Left lung (tissue), 4 donors: ENCODE measurements at regions not wholly inside any gene's neighbourhood (a gene's known extent, or its start where the extent isn't known, plus 50 kb on each side); places are given as distances from the start of the nearest gene placed in this dataset.

ENCODE experiments used
- ATAC-seq: fragments of 200-7000 bp; cut with Tn5 transposase; one replicate; pipeline ENCODE4 v1.9.1; 2020; ENCODE audit warnings: moderate library complexity
- DNase-seq, 4 donors: peaks; one replicate each; pipeline ENCODE4 v3.0.0-alpha.2; 2013 to 2020
- H3K27ac ChIP-seq, 2 donors: fragments of 200-600 bp; sonication (generic) in 1 of 2; one replicate each; pipeline versions ENCODE4 v1.5.0 to v1.8.0; 2020 to 2021
- H3K27me3 ChIP-seq, 2 donors: fragments of 200-600 bp; sonication (generic) in 1 of 2; one replicate each; pipeline versions ENCODE4 v1.5.0 to v1.8.0; 2020 to 2021
- H3K36me3 ChIP-seq, 2 donors: fragments of 200-600 bp; sonication (generic) in 1 of 2; one replicate each; pipeline versions ENCODE4 v1.5.0 to v1.8.0; 2020 to 2021
- H3K4me1 ChIP-seq, 2 donors: fragments of 200-600 bp; one replicate each; pipeline ENCODE4 v1.8.0; 2021
- H3K4me3 ChIP-seq, 2 donors: fragments of 200-600 bp; sonication (generic) in 1 of 2; one replicate each; pipeline versions ENCODE4 v1.5.0 to v1.8.0; 2020 to 2021; ENCODE audit warnings: mild to moderate bottlenecking in 1 of 2
- H3K9me3 ChIP-seq, 2 donors: fragments of 200-600 bp; sonication (generic) in 1 of 2; one replicate each; pipeline versions ENCODE4 v1.5.0 to v1.8.0; 2020 to 2021
- CTCF ChIP-seq, 2 donors: fragments of 200-600 bp; sonication (generic) in 1 of 2; IDR thresholded peaks; one replicate each; pipeline versions ENCODE4 v1.5.0 to v1.8.0; 2021; ENCODE audit warnings: antibody characterized with exemption in 2 of 2
- intact Hi-C, 2 donors: fragments of 100-400 bp; cut with DNase I; formaldehyde crosslinking; loops; one replicate each; pipeline versions ENCODE4 v1.11.2 to v1.14.2; 2022
- donor health status: DM: no; HTN: yes; CAD: no.
- donor health status: DM: no; HTN: no; CAD: no.

GRCh38 chr15:45762726-45763125, 127.9 kb downstream of the SQOR start:
- Histone ChIP-seq H3K4me3 (no peak overlapping the region), H3K27me3 (no peaks in the 10 kb centered on the region), H3K36me3 (no peaks in the 10 kb centered on the region), H3K4me1 (no peaks in the 10 kb centered on the region), H3K9me3 (no peaks in the 10 kb centered on the region), H3K27ac (no peak overlapping the region)
- DNase-seq (no peak), ATAC-seq (no peak)
- intact Hi-C loops, result no loop called here
- no peak for TF ChIP-seq CTCF (IDR thresholded peaks at IDR 0.05)

GRCh38 chr15:45763170-45763869, 128.5 kb downstream of the SQOR start:
- Histone ChIP-seq H3K27me3 (no peaks in the 10 kb centered on the region), H3K36me3 (no peaks in the 10 kb centered on the region), H3K4me1 (no peaks in the 10 kb centered on the region), H3K9me3 (no peaks in the 10 kb centered on the region), H3K4me3 (no peak overlapping the region), H3K27ac (no peak overlapping the region)
- TF ChIP-seq CTCF (IDR thresholded peaks at IDR 0.05), result no peak
- no peak for ATAC-seq
- DNase-seq, result no peak
- intact Hi-C loops, result no loop called here

- Histone ChIP-seq H3K4me3 (no peak overlapping the region), H3K4me1 (no peaks in the 10 kb centered on the region), H3K36me3 (no peaks in the 10 kb centered on the region), H3K9me3 (no peaks in the 10 kb centered on the region), H3K27ac (no peak overlapping the region), H3K27me3 (no peaks in the 10 kb centered on the region)
- DNase-seq (no peak), ATAC-seq (no peak)
- no peak for TF ChIP-seq CTCF (IDR thresholded peaks at IDR 0.05)
- intact Hi-C loops, result no loop called here
Observed at GRCh38 chr15:45773149-45773548, 138.3 kb downstream of the SQOR start.

- Histone ChIP-seq H3K4me3 (no peak overlapping the region), H3K9me3 (no peaks in the 10 kb centered on the region), H3K4me1 (no peaks in the 10 kb centered on the region), H3K27me3 (no peaks in the 10 kb centered on the region), H3K27ac (no peak overlapping the region), H3K36me3 (no peaks in the 10 kb centered on the region)
- intact Hi-C loops, result no loop called here
- TF ChIP-seq CTCF (IDR thresholded peaks at IDR 0.05), result no peak
- no peak for ATAC-seq
- DNase-seq, result no peak
Observed at GRCh38 chr15:45776772-45777171, 141.9 kb downstream of the SQOR start.

- H3K9me3 ChIP-seq, result no peaks in the 10 kb centered on the region
- DNase-seq (no peak), ATAC-seq (no peak)
- no peak overlapping the region for H3K27ac ChIP-seq
- H3K27me3 ChIP-seq, result peaks cover 0 to 3% of the 10 kb centered on the region in 2 donors
- no peaks in the 10 kb centered on the region for H3K4me1 ChIP-seq
- no peaks in the 10 kb centered on the region for H3K36me3 ChIP-seq
- no peak overlapping the region for H3K4me3 ChIP-seq
- no peak for TF ChIP-seq CTCF (IDR thresholded peaks at IDR 0.05)
- intact Hi-C loops, result no loop called here
Observed at GRCh38 chr15:45777781-45778180, 143.0 kb downstream of the SQOR start.
